ENCODE measurements at regions not wholly inside any gene's neighbourhood (a gene's known extent, or its start where the extent isn't known, plus 50 kb on each side); places are given as distances from the start of the nearest gene placed in this dataset.

DNA sequence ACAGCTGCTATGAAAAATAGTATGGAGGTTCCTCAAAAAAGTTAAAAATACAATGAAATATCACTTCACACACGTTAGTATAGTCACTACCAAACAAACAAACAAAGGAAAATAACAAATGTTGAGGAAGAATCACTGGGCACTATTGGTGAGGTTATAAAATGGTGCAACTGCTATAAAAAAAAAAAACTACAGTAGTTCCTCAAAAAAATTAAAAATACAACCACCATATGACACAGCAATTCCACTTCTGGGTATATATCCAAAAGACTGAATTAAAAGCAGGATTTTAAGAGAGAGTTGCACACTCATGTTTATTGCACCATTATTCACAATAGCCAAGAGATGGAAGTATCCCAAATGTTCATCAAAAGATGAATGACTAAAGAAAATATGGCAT lies 80.9 kb upstream of the POU3F3 start:
- no peak for TF ChIP-seq POLR2AphosphoS5 (IDR thresholded peaks at IDR 0.05)
- TF ChIP-seq, protein P1, sequence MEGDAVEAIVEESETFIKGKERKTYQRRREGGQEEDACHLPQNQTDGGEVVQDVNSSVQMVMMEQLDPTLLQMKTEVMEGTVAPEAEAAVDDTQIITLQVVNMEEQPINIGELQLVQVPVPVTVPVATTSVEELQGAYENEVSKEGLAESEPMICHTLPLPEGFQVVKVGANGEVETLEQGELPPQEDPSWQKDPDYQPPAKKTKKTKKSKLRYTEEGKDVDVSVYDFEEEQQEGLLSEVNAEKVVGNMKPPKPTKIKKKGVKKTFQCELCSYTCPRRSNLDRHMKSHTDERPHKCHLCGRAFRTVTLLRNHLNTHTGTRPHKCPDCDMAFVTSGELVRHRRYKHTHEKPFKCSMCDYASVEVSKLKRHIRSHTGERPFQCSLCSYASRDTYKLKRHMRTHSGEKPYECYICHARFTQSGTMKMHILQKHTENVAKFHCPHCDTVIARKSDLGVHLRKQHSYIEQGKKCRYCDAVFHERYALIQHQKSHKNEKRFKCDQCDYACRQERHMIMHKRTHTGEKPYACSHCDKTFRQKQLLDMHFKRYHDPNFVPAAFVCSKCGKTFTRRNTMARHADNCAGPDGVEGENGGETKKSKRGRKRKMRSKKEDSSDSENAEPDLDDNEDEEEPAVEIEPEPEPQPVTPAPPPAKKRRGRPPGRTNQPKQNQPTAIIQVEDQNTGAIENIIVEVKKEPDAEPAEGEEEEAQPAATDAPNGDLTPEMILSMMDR (IDR thresholded peaks at IDR 0.05), result no peak
